Neural progenitor cell (in vitro differentiated cells): ENCODE measurements at regions not wholly inside any gene's neighbourhood (a gene's known extent, or its start where the extent isn't known, plus 50 kb on each side); places are given as distances from the start of the nearest gene placed in this dataset.

Experiments used
- EZH2 ChIP-seq: fragments of 200-600 bp; sonication (generic); IDR thresholded peaks from 2 replicates; pipeline ENCODE4 v1.6.1; 2017; ENCODE audit warnings: antibody characterized with exemption, mild to moderate bottlenecking, moderate library complexity
- EZH2phosphoT487 ChIP-seq: fragments of 200-600 bp; sonication (generic); IDR thresholded peaks from 2 replicates; pipeline ENCODE4 v1.6.1; 2017; ENCODE audit warnings: antibody characterized with exemption
- TF ChIP-seq, protein P1 (sequence below): fragments of 200-600 bp; sonication (generic); IDR thresholded peaks from 2 replicates; pipeline ENCODE4 v1.5.1; 2017; ENCODE audit warnings: antibody characterized with exemption, mild to moderate bottlenecking

DNA sequence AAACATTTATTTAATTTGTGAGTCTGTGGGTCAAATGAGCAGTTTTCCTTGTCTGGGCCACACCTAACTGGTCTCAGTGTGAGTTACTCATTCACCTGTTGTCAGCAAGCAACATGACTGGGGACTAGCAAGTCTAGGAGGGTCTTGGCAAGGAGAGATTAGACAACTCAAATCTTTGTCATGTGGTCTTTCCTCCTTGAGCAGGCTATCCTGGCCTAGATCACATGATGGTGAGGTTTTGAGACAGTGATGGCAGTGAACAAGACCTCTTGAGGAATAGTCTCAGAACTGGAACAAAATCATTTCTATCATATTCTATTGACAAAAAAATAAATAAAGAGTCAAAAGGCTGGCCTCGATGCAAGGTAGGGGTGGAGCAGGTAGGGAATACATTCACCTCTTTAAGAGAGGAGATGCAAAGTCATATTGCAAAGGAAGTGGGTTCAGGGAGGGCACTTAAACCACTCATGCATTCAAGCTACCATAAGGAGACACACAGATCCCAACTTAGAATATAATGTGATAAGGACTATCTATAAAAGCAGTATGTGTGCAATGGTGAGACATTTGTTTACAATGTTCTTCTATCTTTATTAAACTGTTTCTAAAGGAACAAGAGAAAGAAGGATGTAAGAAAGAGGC, 135.7 kb downstream of the ZNF330 start:
- TF ChIP-seq, protein P1, sequence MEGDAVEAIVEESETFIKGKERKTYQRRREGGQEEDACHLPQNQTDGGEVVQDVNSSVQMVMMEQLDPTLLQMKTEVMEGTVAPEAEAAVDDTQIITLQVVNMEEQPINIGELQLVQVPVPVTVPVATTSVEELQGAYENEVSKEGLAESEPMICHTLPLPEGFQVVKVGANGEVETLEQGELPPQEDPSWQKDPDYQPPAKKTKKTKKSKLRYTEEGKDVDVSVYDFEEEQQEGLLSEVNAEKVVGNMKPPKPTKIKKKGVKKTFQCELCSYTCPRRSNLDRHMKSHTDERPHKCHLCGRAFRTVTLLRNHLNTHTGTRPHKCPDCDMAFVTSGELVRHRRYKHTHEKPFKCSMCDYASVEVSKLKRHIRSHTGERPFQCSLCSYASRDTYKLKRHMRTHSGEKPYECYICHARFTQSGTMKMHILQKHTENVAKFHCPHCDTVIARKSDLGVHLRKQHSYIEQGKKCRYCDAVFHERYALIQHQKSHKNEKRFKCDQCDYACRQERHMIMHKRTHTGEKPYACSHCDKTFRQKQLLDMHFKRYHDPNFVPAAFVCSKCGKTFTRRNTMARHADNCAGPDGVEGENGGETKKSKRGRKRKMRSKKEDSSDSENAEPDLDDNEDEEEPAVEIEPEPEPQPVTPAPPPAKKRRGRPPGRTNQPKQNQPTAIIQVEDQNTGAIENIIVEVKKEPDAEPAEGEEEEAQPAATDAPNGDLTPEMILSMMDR, result no peak
- TF ChIP-seq EZH2, result no peak
- TF ChIP-seq EZH2phosphoT487, result no peak
